Lower lobe of right lung (tissue), 2 donors: ENCODE measurements at regions not wholly inside any gene's neighbourhood (a gene's known extent, or its start where the extent isn't known, plus 50 kb on each side); places are given as distances from the start of the nearest gene placed in this dataset.

Experiments
- ATAC-seq, 2 donors: fragments of 200-7000 bp; cut with Tn5 transposase; one replicate each; pipeline ENCODE4 v1.9.1; 2020 to 2022; ENCODE audit warnings: mild to moderate bottlenecking in 2 of 2, moderate library complexity in 2 of 2
- DNase-seq: peaks from one replicate; pipeline ENCODE4 v3.0.0-alpha.2; 2020
- H3K27ac ChIP-seq: fragments of 200-600 bp; one replicate; pipeline ENCODE4 v1.8.0; 2022
- H3K27me3 ChIP-seq: fragments of 200-600 bp; one replicate; pipeline ENCODE4 v1.8.0; 2022; ENCODE audit warnings: low read depth
- H3K36me3 ChIP-seq: fragments of 200-600 bp; one replicate; pipeline ENCODE4 v1.8.0; 2022; ENCODE audit warnings: mild to moderate bottlenecking
- H3K4me1 ChIP-seq: fragments of 200-600 bp; one replicate; pipeline ENCODE4 v1.8.0; 2022
- H3K4me3 ChIP-seq: fragments of 200-600 bp; one replicate; pipeline ENCODE4 v1.8.0; 2022; ENCODE audit warnings: mild to moderate bottlenecking
- H3K9me3 ChIP-seq: fragments of 200-600 bp; one replicate; pipeline ENCODE4 v1.8.0; 2022
- CTCF ChIP-seq: fragments of 200-600 bp; IDR thresholded peaks from one replicate; pipeline ENCODE4 v1.8.0; 2022; ENCODE audit warnings: antibody characterized with exemption, mild to moderate bottlenecking
- intact Hi-C: fragments of 100-400 bp; cut with DNase I; formaldehyde crosslinking; loops from one replicate; pipeline ENCODE4 v1.11.0; 2022
- donor health status: DM: no; HTN: yes; CAD: no; lungs with severe emphysema.

GRCh38 chr18:55083461-55083860 is 124.2 kb upstream of the CCDC68 start:
- no peak for DNase-seq
- no peak for TF ChIP-seq CTCF
- Histone ChIP-seq H3K4me3 (no peak overlapping the region), H3K4me1 (peaks cover 9% of the 10 kb centered on the region), H3K36me3 (no peaks in the 10 kb centered on the region), H3K9me3 (no peaks in the 10 kb centered on the region), H3K27ac (no peak overlapping the region), H3K27me3 (no peaks in the 10 kb centered on the region)
- no peak for ATAC-seq
- intact Hi-C loops, result no loop called here

GRCh38 chr18:55079481-55080355 is 120.5 kb upstream of the CCDC68 start:
- Histone ChIP-seq H3K9me3 (no peaks in the 10 kb centered on the region), H3K27ac (no peak overlapping the region), H3K36me3 (no peaks in the 10 kb centered on the region), H3K4me1 (peaks cover 9% of the 10 kb centered on the region), H3K4me3 (no peak overlapping the region), H3K27me3 (no peaks in the 10 kb centered on the region)
- no peak for TF ChIP-seq CTCF
- intact Hi-C loops, result no loop called here
- DNase-seq, result no peak
- ATAC-seq, result peak in 1 of 2 donors; percentile 34

GRCh38 chr18:55079067-55079466 is 119.8 kb upstream of the CCDC68 start:
- H3K4me3 ChIP-seq, result no peak overlapping the region
- H3K27ac ChIP-seq, result no peak overlapping the region
- intact Hi-C loops, result no loop called here
- H3K4me1 ChIP-seq, result peaks cover 9% of the 10 kb centered on the region
- TF ChIP-seq CTCF, result no peak
- no peaks in the 10 kb centered on the region for H3K27me3 ChIP-seq
- H3K9me3 ChIP-seq, result no peaks in the 10 kb centered on the region
- no peaks in the 10 kb centered on the region for H3K36me3 ChIP-seq
- DNase-seq, result no peak
- ATAC-seq, result no peak

- no peak for TF ChIP-seq CTCF
- no peaks in the 10 kb centered on the region for H3K9me3 ChIP-seq
- H3K4me3 ChIP-seq, result no peak overlapping the region
- no peaks in the 10 kb centered on the region for H3K27me3 ChIP-seq
- ATAC-seq, result no peak
- DNase-seq, result no peak
- H3K4me1 ChIP-seq, result peaks cover 9% of the 10 kb centered on the region
- intact Hi-C loops, result no loop called here
- no peaks in the 10 kb centered on the region for H3K36me3 ChIP-seq
- H3K27ac ChIP-seq, result no peak overlapping the region
These were observed 119.2 kb upstream of the CCDC68 start for GRCh38 chr18:55078303-55078932.

GRCh38 chr18:55076643-55077218 is 117.5 kb upstream of the CCDC68 start:
- DNase-seq, result no peak
- H3K4me1 ChIP-seq, result peaks cover 9% of the 10 kb centered on the region
- no peak for ATAC-seq

More at GRCh38 chr18:55076643-55077218, 117.5 kb upstream of the CCDC68 start:
- Histone ChIP-seq H3K36me3 (no peaks in the 10 kb centered on the region), H3K27me3 (no peaks in the 10 kb centered on the region), H3K9me3 (no peaks in the 10 kb centered on the region), H3K27ac (no peak overlapping the region), H3K4me3 (no peak overlapping the region)
- TF ChIP-seq CTCF, result no peak
- intact Hi-C loops, result no loop called here
